ENCODE measurements at regions not wholly inside any gene's neighbourhood (a gene's known extent, or its start where the extent isn't known, plus 50 kb on each side); places are given as distances from the start of the nearest gene placed in this dataset.

DNA sequence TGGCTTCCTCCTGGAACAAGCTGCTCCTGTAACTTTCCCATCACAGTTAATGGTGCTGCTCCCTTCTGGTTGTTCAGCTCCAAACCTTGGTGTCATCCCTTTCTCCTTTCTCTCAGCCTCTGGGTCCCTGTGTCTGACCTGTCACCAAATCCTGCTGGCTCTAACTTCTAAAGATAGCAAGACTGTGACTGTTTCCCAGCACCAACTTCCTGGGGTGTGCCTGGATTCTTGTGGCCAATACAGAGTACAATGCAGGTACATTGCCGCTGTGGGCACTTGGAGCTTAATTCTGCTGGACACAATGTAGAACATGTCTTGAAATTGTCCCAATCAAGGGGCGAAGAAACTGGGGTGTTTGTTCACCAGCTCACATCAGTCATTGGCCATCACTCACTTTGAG is 156.7 kb upstream of the CSF3R start:
- TF ChIP-seq CTCF (IDR thresholded peaks at IDR 0.05; ENCODE audit: control extremely low read depth in 1 of 3, insufficient read depth in 1 of 3, low read depth in 1 of 3, low read length in 3 of 3) (no peak), POLR2AphosphoS5 (IDR thresholded peaks at IDR 0.05; ENCODE audit: low read depth, low read length) (no peak), JUND (IDR thresholded peaks at IDR 0.05; ENCODE audit: low read length) (no peak), POLR2A (IDR thresholded peaks at IDR 0.05; ENCODE audit: control extremely low read depth in 1 of 2, low read depth in 2 of 2, low read length in 2 of 2) (no peak), GABPA (IDR thresholded peaks at IDR 0.05; ENCODE audit: borderline replicate concordance, insufficient read depth, low read length) (no peak), RXRA (IDR thresholded peaks at IDR 0.05; ENCODE audit: insufficient read depth, low read depth, low read length) (no peak)

Data from H1 (cell line).